ENCODE measurements at regions not wholly inside any gene's neighbourhood (a gene's known extent, or its start where the extent isn't known, plus 50 kb on each side); places are given as distances from the start of the nearest gene placed in this dataset.

DNA sequence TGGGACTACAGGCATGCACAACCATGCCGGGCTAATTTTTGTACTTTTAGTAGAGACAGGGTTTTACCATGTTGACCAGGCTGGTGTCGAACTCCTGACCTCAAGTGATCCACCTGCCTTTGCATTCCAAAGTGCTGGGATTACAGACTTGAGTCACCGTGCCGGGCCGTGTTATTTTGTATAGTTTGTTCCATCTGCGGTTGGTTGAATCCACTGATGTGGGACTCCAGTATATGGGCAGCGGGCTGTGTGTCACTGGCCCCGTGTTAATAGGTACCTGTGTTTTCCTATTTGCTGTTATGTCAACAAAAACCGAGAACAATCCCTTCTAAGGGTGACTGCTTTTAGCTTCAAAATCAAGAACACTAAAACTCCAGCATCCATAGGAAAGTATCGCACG is 297.6 kb upstream of the PITRM1 start:
- DNase-seq (ENCODE audit: low read depth in 2 of 3, low spot score in 2 of 3): no peak

DNA sequence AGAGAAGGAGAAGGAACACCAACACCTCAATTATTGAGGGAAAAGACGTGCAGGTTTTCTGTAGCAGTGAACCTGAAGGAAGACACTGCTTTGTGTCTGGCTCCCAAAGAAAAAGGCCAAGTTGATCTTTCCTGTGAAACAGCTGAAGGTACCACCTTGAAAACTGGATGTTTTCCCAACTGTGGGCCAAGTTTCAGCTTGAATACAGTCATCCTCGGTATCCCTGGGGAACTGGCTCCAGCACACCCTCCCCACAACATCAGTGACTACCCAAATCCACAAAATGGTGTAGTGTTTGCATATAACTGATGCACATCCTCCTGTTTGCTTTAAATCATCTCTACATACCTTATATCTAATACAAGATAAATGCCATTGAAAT is 297.0 kb upstream of the PITRM1 start:
- no peak for DNase-seq (ENCODE audit: low read depth in 2 of 3, low spot score in 2 of 3)

DNA sequence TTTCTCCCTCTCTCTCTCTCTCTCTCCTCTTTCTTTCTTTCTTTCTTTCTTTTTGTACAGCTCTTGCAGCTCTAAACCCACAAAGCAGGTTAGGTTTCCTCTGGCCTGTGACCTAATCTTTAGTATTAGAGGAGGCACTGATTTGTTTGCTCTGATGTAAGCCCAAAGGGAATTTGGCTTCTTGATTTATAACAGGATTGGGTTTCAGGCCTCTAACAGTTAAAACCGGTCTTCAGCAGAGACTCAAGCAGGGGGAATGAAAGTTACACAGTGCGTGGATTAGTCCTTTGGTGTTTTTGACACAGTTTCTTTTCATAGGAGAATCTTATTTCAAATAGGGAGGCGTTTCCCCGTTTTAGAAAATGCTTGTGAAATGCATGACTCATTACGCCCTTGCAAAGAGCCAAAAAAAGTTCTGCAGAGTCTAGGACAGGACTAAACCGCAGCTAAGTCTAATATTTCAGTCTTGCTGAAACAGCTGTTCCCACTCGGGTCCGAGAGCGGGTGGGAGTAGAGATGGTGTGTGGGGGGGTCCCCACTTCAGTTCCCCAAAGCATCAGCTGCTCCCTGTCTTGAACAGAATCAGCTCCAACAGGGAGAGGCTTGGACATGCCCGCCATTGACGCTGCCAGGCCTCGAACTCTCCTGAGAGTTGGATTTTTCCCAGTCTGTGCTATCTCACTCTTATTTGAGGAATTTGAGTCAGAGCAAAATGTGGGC is 296.5 kb upstream of the PITRM1 start:
- DNase-seq (ENCODE audit: low read depth in 2 of 3, low spot score in 2 of 3): no peak

DNA sequence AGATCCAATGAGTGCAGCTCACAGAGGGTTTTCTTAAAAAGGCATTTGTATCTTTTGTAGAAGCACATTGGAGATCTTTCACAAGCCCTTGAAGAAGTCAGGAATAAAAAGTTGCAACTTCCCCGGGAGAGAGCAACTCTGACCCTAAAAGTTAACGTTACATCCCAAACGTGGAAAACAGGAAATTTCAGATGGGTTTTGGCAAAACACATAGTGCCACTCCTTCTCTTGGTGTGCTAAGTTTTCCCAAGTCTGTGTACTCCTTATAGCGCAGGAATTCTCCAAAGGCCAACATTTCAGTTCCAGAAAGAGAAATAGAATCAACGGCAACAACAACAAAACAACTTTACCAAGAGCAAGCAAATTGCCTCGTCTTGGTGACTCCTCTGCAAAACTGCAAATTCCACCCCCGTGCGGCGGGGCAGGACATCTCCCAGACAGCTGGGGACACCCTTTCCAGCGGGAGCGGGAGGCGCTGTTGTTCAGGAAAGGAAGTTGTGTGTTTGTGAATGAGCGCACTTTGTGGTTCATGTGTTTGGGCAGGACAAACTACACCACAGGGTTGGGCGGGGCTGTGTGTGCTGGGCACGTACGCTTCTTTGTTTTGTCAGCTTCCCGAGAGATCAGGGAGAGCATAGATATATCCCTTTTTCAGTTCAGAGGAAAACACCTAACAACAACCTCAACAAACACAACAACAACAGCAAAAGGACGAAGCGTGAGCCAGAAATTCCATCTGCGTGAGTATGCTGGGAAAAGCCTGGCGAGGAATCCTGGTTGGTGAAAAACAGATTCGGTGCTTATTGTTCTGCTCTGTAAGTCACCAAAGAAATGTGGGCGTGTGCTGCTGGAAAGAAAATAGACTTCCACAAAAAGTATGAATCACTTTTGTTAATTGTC is 294.7 kb upstream of the PITRM1 start:
- DNase-seq (ENCODE audit: low read depth in 2 of 3, low spot score in 2 of 3): no peak

DNA sequence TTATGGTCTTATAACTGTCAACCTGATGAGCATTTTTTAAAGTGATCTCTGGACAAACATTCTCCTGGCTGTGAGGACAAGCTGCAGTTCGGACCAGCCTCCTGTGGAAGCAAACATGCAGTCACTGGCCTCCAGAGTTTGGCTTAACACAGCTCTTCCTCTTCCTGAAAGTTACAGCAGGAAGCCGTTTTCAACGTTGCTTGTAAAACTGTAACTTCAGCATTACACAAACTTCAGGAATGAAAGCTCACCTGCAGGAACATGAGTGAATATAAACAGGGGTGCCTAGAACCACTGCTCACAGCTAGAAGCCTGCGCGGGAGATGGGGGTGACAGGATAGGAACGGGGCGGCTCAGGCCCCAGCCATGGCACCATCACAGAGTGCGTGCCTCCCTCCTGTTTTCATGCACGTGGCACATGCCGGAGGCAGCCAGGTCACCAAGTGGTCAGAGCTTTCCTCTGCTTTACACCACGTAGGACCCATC is 292.9 kb upstream of the PITRM1 start:
- DNase-seq (ENCODE audit: low read depth in 2 of 3, low spot score in 2 of 3): no peak

DNA sequence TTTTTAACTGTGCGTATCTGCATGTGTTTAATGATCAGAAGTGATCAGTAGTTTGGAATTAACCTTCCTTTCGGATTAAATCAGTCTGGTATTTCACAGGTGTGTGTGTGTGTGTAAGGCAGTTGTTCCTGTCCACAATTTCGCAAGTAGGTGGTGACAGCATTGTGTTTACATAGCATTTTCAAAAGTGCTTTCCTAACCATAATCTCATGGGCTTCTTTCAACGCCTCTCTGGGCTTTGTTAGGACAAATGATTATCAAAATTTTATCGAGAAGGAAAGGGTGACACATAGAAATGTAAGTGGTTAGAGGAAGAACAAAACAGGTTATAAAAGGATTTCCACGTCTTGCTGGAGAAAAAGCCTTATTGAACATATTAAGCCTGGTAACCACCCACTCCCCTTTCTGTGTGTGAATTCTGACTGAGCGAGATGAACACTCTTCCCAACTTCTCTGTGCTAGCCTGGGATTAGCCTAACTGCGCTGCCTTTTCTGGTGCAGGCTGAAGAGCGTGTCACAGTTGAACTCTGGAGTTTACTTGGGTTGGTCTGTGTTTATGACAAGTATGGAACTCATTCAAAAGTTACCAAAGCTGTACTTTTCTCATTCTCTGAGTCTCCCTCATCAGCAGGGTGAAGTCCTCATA is 292.3 kb upstream of the PITRM1 start:
- DNase-seq (ENCODE audit: low read depth in 2 of 3, low spot score in 2 of 3): no peak

DNA sequence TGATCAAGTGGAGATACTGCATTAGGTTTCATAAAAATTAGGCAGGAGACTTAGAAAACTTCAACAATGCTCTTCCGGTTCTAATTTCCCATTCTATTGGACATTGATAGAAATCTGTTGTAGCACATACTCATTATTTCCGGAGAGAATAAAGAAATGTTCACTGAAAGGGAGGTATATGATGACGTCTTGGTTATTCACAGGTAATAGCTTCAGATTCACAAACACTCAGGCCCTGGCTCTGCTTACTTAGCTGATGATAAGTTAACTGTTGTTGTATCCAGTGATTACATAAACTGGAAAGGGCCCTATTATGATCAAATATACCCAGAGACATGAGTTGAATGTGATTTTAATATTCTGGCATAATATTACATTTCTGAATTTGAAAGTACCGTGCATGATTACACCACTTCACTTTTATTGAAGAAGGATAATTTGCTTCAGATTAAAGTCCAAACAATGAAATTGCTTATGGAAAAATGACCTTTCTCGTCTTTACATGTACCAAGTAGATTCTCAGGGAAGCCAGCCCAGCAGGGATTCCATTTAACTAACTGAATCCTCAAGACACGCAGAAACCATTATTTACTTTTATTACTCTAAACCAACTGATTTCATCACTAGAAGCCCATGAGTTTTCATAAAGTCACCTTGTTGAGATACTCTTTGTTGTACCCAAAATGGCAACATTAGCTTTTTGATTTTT is 288.0 kb upstream of the PITRM1 start:
- DNase-seq (ENCODE audit: low read depth in 2 of 3, low spot score in 2 of 3): no peak

DNA sequence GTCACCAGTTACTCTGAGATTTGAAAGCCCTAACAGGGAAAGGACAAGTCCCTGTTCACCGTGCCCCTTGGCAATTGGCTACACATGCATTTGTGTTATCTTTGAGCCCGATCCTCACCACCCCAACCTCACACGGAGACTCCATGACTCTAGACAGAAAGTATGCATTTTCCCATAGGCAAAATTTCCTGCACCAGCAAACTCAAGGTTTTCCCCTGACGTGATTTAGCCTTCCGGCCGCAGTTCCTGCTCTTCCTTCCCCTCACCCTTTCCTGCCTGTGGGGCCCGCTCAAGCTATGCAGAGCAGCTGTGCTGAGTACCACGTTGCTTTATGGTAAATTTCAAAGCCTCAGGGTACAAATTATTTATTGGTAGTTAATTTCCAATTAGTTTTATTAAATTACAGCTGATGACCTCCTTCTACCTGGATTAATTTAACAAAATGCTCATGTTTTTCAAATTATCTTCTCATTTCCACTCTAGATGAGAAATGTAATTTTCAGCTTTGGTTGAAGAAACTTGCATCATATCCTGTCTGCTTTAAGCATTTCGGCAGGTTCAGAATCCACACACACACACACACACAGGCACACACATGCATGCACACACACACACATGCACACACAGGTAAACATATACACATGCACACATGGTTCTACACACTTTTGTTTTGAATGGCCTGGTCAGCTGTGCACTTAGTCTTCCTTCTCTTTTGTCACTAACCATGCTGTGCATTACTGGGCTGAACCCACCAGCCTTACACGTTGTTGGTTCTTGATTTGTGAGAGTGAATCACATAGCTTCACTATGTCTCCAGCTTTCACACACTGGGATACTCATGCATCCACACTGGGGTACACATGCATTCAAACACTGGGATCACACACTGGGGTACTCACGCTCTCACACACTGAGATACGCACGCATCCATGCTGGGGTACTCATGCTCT is 283.1 kb upstream of the PITRM1 start:
- DNase-seq (ENCODE audit: low read depth in 2 of 3, low spot score in 2 of 3): no peak

DNA sequence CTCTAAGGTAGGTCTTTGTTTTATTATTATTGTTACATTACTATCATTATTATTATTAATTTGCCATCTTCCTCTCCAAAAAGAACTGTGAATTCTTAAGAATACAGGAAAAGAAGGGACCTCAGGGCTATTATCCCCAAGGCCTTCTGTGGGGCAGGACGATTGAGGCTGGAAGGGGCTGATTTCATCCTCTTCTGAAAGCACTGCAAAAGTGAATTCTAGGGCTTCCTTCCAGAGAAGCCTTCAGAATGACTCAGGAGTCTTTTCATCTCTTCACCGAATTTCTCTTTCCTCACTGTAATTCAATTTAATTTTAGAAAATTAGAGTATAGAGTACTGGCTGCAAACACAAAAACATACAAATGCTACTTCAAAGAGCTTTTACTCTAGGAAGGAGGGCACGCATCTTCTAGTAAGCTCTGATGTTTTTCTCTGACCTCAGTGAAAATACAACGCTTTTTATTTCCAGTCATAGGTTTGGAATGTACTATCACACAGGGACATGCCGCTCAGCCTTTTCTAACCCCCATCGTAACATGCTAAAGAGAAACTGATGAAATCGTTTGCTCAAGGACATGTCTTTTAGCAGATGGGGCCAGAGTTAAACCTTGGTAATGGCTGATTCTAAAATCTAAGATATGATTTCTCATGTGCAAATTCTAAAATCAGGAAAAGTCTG is 280.2 kb upstream of the PITRM1 start:
- DNase-seq (ENCODE audit: low read depth in 2 of 3, low spot score in 2 of 3): no peak

DNA sequence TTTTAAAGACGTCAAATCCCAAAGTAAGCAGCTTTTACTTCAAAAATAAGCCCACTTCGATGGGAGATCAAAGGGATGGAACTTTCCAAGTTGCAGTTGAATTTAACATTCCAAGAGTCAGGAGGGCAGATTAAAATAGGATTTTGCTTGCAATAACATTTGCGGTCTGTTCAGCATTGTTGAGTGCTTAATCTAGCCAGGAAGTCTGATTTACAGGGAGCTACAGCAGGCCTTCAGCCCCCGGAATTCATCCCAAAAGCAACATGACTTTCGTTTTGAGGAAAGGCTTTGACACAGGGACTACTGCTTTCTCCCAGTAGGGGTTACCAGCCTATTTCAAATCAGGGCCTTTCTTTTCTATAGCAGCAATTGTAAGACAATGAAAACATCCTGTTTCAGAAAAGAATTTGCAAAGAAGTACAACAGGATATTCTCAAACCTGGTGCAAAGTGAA is 279.6 kb upstream of the PITRM1 start:
- no peak for DNase-seq (ENCODE audit: low read depth in 2 of 3, low spot score in 2 of 3)

DNA sequence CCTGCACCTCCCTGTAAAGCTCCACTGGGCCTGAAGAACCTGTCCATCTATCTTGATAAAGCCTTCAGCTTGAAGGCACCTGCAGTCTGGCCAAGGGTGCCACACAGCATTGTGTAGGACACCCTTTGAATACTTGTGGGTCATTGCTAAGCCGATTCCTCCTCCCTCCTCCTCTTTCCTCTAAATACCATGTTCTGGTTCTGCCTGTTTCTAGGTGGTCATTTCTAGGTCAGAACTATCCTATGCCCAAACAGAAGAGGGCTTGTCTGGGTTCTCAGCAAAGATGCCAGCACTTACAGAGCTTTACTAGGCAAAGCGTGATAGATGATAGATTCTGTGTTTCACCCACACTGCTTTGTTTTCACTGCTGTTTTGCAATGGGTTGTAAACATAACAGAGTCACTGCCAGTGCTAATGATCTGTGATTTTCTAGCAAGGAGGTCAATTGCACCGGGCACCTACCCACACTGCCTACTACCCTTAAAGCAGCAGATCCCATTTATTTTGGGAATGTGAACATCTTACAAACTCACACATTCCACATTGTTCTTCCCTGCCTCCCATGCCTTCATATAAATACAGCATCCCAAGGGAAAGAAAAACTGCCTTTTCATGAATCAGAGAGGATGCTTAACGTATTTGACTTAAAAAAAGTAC is 279.1 kb upstream of the PITRM1 start:
- DNase-seq (ENCODE audit: low read depth in 2 of 3, low spot score in 2 of 3): no peak

DNA sequence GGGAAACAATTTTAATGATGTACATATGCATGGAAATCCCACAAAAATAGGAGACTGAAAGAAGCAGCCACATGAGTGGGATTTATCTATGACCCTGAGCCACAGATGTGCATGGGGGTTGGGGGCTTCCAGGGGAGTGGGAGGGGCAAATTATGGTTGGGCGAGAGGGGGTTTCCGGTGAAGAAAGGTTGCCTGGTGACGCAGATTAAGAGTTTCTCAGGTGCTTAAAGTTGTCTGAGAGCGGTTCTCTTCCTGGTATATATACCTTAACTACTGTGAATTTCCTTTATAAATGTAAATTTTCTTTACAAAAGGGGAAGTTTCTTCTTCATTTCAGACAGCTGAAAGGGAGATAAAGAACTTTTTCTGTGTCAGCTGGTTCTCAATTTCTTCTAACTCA is 273.6 kb upstream of the PITRM1 start:
- DNase-seq (ENCODE audit: low read depth in 2 of 3, low spot score in 2 of 3): no peak

DNA sequence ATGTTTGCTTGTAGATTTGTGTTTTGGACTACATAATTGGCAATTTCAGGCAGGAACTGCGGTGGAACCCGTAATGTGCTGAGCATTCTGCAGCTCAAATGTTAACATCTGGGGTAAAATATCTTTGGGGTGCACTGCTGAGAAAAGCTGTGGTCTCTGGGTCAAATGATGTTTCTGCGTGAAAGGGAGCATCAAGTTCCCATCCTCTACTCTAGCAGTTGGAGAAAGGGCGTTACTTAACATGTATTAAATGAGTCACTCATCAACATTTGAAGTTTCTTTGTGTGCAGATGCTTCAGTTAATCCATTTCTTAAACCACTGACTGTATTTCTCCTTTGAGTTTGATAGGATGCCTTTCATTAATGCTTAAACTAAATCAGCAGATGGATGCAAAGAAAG is 273.1 kb upstream of the PITRM1 start:
- no peak for DNase-seq (ENCODE audit: low read depth in 2 of 3, low spot score in 2 of 3)

DNA sequence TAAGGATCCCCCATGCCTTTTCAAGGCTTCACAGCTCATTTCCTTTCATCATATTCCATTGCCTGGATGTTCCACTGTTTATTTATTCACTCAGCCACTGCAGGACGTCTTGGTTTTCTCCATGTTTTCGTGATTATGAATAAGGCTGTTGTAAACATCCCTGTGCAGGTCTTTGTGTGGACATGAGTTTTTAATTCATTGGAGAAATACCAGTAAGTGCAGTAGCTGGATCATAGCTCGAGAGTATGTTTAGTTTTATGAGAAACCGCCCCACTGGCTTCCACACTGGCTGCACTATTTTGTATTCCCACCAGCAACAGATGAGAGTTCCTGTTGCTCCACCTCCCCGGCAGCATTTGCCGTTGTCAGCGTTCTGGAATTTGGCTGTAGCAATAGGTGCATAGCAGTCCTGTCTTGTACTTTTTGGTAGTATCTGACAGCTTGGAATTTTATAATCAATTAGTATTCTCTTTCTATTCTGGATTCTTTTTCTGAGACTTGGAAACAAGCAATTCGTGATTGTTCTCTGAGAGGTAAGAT is 269.9 kb upstream of the PITRM1 start:
- no peak for DNase-seq (ENCODE audit: low read depth in 2 of 3, low spot score in 2 of 3)

DNA sequence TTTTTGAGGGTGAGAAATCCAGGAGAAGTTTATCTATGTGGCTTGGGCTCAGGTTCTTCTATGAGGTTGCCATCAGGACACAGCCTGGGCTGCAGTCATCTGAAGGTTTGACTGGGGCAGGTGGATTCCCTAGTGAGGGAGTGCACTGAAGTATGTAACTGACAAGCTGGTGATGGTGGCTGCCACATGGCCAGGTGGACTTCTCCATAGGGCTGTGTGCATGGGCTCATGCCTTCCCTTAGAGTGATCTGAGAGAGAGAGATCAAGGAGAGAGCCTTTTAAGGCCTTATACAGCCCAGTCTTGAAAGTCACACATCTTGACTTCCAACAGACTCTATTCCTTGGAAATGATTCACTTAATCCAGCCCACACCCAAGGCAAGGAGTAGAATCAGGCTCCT is 266.6 kb upstream of the PITRM1 start:
- DNase-seq (ENCODE audit: low read depth in 2 of 3, low spot score in 2 of 3): no peak

DNA sequence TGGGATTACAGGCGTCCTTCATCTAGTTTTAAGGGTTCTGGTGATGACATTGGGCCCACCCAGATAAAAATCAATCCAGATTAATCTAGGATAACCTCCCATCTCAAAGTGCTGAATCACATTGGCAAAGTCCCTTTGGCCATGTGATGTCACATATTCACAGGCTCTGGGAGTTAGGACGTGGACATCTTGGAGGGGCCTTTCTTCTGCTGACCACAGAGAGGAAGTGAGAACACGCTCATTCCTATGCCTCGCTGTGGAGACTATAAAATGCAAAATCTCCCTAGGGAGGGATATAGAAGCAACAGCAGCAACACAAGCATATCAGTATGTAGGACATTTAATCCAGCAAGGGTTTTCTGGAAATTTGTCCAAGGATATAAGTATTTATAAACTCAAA is 266.0 kb upstream of the PITRM1 start:
- DNase-seq (ENCODE audit: low read depth in 2 of 3, low spot score in 2 of 3): no peak

DNA sequence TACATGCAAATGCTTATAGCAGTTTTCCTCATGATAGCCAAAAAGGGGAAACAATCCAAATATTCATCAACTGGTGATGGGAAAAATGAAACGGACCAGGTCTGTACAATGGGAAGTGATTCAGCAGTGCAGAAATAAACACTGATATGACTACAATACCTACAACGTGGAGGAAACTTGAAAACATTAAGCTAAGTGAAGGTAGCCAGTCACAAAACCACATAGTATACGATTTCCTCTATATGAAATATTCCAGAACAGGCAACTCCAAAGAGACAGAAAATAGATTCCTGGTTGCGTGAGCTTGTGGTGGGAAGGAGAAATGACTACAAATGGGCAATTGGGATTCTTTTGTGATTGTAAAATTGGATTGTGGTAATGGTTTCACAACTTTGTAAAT is 263.1 kb upstream of the PITRM1 start:
- DNase-seq (ENCODE audit: low read depth in 2 of 3, low spot score in 2 of 3): no peak

DNA sequence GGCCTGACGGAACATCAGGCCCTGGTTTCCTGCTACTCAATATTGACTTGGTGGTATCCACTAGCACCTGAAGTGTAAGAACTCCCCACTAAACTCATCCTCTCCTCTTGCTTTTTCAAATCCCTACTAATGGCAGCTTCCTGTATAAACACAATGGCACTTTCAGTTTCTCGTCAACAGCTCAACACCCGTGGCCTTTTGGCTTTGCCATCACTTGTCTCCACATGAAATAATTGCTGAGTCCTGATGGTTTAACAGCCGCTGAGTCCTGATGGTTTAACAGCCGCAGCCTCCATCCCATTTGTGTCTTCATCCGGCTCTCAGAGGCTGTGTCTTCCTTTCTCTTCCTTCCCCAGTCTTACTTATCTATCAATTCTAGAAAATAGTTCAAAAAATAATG is 261.4 kb upstream of the PITRM1 start:
- DNase-seq (ENCODE audit: low read depth in 2 of 3, low spot score in 2 of 3): no peak

DNA sequence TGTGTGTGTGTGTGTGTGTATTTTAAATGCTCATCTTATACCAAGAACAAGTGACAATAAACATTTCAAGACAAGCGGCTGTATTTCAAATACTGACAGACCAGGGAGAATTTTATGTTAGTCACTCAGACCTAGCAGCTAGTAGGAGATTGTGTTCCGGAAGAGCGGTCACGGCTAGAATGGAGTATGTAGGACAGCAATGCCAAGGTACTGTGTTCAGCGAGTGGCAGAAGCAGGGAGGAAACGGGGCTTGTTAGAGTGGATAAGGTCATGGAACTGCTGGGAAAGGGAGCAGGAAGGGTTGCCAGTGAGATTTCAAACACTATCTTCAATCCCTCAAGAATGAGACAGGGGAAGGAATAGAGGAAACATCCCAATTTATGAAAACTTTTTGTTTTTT is 260.5 kb upstream of the PITRM1 start:
- no peak for DNase-seq (ENCODE audit: low read depth in 2 of 3, low spot score in 2 of 3)

Data from activated CD8-positive, alpha-beta memory T cell treated with anti-CD3 and anti-CD28 coated beads for 48 hours (primary cell).